OCI-LY1 (cell line): ENCODE measurements at regions not wholly inside any gene's neighbourhood (a gene's known extent, or its start where the extent isn't known, plus 50 kb on each side); places are given as distances from the start of the nearest gene placed in this dataset.

Experiments
- H2AFZ ChIP-seq: fragments of 200-600 bp; sonication (generic), shearing (Covaris generic); 2 replicates; pipeline ENCODE4 v1.6.0; 2014; ENCODE audit warnings: antibody characterized with exemption, mild to moderate bottlenecking, low read length
- H3F3A ChIP-seq: fragments of 200-600 bp; sonication (generic), shearing (Covaris generic); 2 replicates; pipeline ENCODE4 v1.6.0; 2014; ENCODE audit warnings: mild to moderate bottlenecking, antibody characterized with exemption, low read length, moderate library complexity; ENCODE audit not compliant: insufficient read depth
- H3K27ac ChIP-seq: fragments of 200-600 bp; sonication (generic); 2 replicates; pipeline ENCODE4 v1.5.1; 2014; ENCODE audit warnings: low read length, mixed run types, mild to moderate bottlenecking, low read depth; ENCODE audit not compliant: poor library complexity, severe bottlenecking
- H3K27me3 ChIP-seq: fragments of 200-600 bp; sonication (generic); 2 replicates; pipeline ENCODE4 v1.6.0; 2014; ENCODE audit warnings: antibody characterized with exemption, mild to moderate bottlenecking, low read length, moderate library complexity; ENCODE audit not compliant: insufficient read depth
- H3K36me3 ChIP-seq: fragments of 200-600 bp; sonication (generic); 2 replicates; pipeline ENCODE4 v1.6.1; 2014; ENCODE audit warnings: mild to moderate bottlenecking, antibody characterized with exemption, low read length, moderate library complexity, mixed read lengths; ENCODE audit not compliant: insufficient read depth
- H3K4me1 ChIP-seq: fragments of 200-600 bp; sonication (generic); 2 replicates; pipeline ENCODE4 v1.5.1; 2014; ENCODE audit warnings: mild to moderate bottlenecking, low read length, moderate library complexity; ENCODE audit not compliant: insufficient read depth, severe bottlenecking
- H3K4me2 ChIP-seq: fragments of 200-600 bp; sonication (generic), shearing (Covaris generic); 2 replicates; pipeline ENCODE4 v1.6.1; 2014; ENCODE audit warnings: low read length
- H3K4me3 ChIP-seq: fragments of 200-600 bp; sonication (generic); 2 replicates; pipeline ENCODE4 v1.5.1; 2014; ENCODE audit warnings: low read length, low read depth, mild to moderate bottlenecking, mixed read lengths; ENCODE audit not compliant: poor library complexity, severe bottlenecking
- H3K79me2 ChIP-seq: fragments of 200-600 bp; shearing (Covaris generic); 2 replicates; pipeline ENCODE4 v1.6.1; 2016; ENCODE audit warnings: mixed run types, low read length, mixed read lengths; ENCODE audit not compliant: insufficient read depth
- H3K9ac ChIP-seq: fragments of 200-600 bp; sonication (generic), shearing (Covaris generic); 2 replicates; pipeline ENCODE4 v1.6.1; 2014; ENCODE audit warnings: mild to moderate bottlenecking, low read length, mixed read lengths
- H3K9me2 ChIP-seq: fragments of 200-600 bp; sonication (generic), shearing (Covaris generic); 2 replicates; pipeline ENCODE4 v1.6.1; 2014; ENCODE audit warnings: low read depth, mild to moderate bottlenecking, low read length, mixed read lengths
- H3K9me3 ChIP-seq: fragments of 200-600 bp; shearing (Covaris generic); 2 replicates; pipeline ENCODE4 v1.6.1; 2014; ENCODE audit warnings: low read length, mixed read lengths
- H4K20me1 ChIP-seq: fragments of 200-600 bp; sonication (generic), shearing (Covaris generic); 2 replicates; pipeline ENCODE4 v1.6.0; 2016; ENCODE audit warnings: mild to moderate bottlenecking, low read length; ENCODE audit not compliant: insufficient read depth
- CTCF ChIP-seq: fragments of 200-600 bp; sonication (generic), shearing (Covaris generic); IDR thresholded peaks from 2 replicates; pipeline ENCODE4 v1.5.1; 2017; ENCODE audit warnings: mild to moderate bottlenecking, antibody characterized with exemption, low read length, moderate library complexity, mixed read lengths
- EZH2 ChIP-seq: fragments of 200-600 bp; sonication (generic), shearing (Covaris generic); IDR thresholded peaks from 2 replicates; pipeline ENCODE4 v1.8.0; 2017; ENCODE audit warnings: borderline replicate concordance, mixed run types, mild to moderate bottlenecking, antibody characterized with exemption, low read length, moderate library complexity, mixed read lengths

DNA sequence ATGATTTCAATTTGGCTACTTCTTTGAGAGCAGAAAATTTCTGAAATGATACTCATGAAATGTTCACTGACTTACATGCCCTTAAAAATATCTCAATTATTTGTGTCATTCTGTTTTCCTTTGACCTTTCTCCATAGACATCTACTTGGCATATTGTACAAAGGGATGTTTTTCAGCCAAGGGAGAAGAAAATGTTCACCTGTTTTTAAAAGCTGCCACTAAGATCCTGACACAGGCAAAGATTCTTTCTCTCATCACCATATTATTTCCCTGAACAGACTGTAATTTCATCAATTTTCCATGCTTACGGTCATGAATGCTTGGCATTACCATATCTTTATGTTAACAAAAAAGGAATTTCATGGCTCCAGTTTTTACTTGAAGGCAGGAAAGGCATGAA lies 67.4 kb upstream of the DBX1 start:
- H3K79me2 ChIP-seq, result no peaks in the 10 kb centered on the region
- no peaks in the 10 kb centered on the region for H3K9me2 ChIP-seq
- no peak overlapping the region for H3K4me3 ChIP-seq
- no peaks in the 10 kb centered on the region for H3F3A ChIP-seq
- no peak for TF ChIP-seq EZH2
- H3K27ac ChIP-seq, result no peak overlapping the region
- no peaks in the 10 kb centered on the region for H4K20me1 ChIP-seq
- H3K36me3 ChIP-seq, result no peaks in the 10 kb centered on the region
- H3K9ac ChIP-seq, result no peak overlapping the region
- no peaks in the 10 kb centered on the region for H3K27me3 ChIP-seq
- no peak overlapping the region for H3K4me2 ChIP-seq
- no peak overlapping the region for H2AFZ ChIP-seq
- no peaks in the 10 kb centered on the region for H3K9me3 ChIP-seq
- no peaks in the 10 kb centered on the region for H3K4me1 ChIP-seq

GRCh38 chr11:20226933-20227332 lies 66.7 kb upstream of the DBX1 start:
- TF ChIP-seq EZH2, result no peak
- no peak for TF ChIP-seq CTCF

DNA sequence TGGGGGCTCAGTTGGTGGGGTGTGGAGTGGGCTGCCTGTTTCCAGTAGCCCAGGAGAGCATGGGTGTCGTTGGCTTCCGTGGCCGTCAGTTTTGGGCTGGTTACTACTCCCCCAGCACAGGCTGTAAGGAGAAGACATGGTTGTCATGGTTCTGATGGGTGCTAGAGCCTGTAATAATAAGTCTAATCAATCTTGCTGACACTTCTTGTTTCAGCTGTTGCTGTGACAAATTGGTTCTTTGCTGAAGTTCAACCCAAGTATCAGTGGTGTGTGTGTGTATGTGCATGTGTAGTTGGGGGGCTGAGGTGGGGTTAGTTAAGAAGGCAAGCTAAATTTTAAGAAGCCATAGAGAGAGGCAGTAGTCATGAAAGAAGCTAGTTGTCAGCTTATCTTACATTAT lies 61.3 kb upstream of the DBX1 start:
- H3K9me2 ChIP-seq, result no peaks in the 10 kb centered on the region
- H3K4me2 ChIP-seq, result no peak overlapping the region
- no peak overlapping the region for H3K9ac ChIP-seq
- H3K4me1 ChIP-seq, result no peaks in the 10 kb centered on the region
- H3K79me2 ChIP-seq, result no peaks in the 10 kb centered on the region
- H3K9me3 ChIP-seq, result no peaks in the 10 kb centered on the region
- H3K4me3 ChIP-seq, result no peak overlapping the region
- no peaks in the 10 kb centered on the region for H4K20me1 ChIP-seq
- H3K27ac ChIP-seq, result no peak overlapping the region
- no peaks in the 10 kb centered on the region for H3F3A ChIP-seq
- H2AFZ ChIP-seq, result no peak overlapping the region
- no peaks in the 10 kb centered on the region for H3K36me3 ChIP-seq
- H3K27me3 ChIP-seq, result no peaks in the 10 kb centered on the region
- TF ChIP-seq EZH2, result no peak
- no peak for TF ChIP-seq CTCF

More at GRCh38 chr11:20226933-20227332, 66.7 kb upstream of the DBX1 start:
- Histone ChIP-seq H3K4me1 (no peaks in the 10 kb centered on the region), H4K20me1 (no peaks in the 10 kb centered on the region), H3K4me3 (no peak overlapping the region), H3K27me3 (no peaks in the 10 kb centered on the region), H3K9ac (no peak overlapping the region), H3F3A (no peaks in the 10 kb centered on the region), H3K79me2 (no peaks in the 10 kb centered on the region), H2AFZ (no peak overlapping the region), H3K9me2 (no peaks in the 10 kb centered on the region), H3K4me2 (no peak overlapping the region), H3K27ac (no peak overlapping the region), H3K36me3 (no peaks in the 10 kb centered on the region), H3K9me3 (no peaks in the 10 kb centered on the region)

DNA sequence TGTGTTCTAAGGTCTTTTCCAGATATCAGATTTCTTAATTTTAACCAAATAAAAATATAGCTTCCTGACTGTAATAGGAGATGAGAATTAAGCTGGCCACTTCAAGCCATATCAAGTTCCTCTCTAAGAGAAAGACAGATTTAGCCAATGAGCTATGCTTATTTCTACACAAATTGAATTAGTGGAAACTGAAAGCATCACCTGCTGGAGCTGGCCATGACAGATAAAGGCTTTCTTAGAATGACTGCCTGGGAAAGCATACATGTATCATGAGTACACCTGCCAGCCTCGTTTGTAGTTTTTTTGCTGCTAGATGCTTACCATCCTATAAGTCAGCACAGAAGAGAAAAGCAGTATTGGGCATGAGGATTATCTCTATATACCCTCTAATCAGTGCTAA lies 53.5 kb upstream of the DBX1 start:
- Histone ChIP-seq H4K20me1 (no peaks in the 10 kb centered on the region), H3K4me3 (no peak overlapping the region), H3K9ac (no peak overlapping the region), H3K4me2 (no peak overlapping the region), H3K36me3 (no peaks in the 10 kb centered on the region), H3K79me2 (no peaks in the 10 kb centered on the region), H3K9me3 (no peaks in the 10 kb centered on the region), H2AFZ (no peak overlapping the region), H3K27ac (no peak overlapping the region), H3K4me1 (no peaks in the 10 kb centered on the region), H3K9me2 (no peaks in the 10 kb centered on the region), H3K27me3 (no peaks in the 10 kb centered on the region), H3F3A (no peaks in the 10 kb centered on the region)
- TF ChIP-seq CTCF (no peak), EZH2 (no peak)
